ENCODE measurements at regions not wholly inside any gene's neighbourhood (a gene's known extent, or its start where the extent isn't known, plus 50 kb on each side); places are given as distances from the start of the nearest gene placed in this dataset.

DNA sequence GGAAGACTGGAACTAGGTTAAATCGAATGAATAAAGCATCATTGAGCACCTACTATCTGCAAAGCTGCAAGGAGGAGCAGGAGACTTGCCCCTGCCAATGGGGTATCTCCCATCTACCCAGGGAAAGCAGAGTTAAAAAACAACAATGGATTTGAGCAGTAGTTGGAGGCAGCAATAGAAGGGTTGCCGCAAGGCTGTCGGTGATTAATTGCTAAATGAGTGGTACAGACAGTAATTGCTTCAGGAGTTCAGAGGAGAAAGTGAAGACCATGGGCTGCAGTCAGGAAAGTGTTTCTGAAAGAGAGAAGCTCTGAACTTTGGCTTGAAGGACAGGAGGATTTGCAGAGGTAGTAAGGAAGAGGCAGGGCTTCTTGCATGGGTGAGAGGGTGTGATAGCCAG is 152.9 kb downstream of the ACTL8 start:
- no peak for DNase-seq

- no peak for DNase-seq
Observed at GRCh38 chr1:17908945-17909344, 153.8 kb downstream of the ACTL8 start.

DNA sequence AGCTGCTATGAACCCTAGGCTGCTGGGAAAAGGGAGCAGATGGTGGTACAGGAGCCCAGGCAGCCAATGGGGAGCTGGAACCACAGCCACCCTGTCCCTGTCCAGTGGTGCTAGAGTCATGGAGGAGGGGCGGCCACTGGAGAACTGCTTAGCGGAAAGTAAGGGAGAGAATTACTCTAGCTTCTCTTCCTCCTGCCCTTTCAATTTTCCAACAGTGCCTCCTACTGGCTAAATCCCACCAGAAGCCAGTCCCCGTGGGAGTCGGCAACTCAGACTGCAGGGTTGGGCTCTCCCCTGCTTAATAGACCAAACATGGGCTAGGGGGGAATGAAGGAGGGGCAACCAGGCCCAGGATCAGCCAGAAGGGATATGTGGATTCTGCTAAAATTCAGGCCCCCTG is 154.5 kb downstream of the ACTL8 start:
- no peak for DNase-seq

- DNase-seq = no peak
Observed at GRCh38 chr1:17911791-17912190, 156.7 kb downstream of the ACTL8 start.

- no peak for DNase-seq
Observed at GRCh38 chr1:17912491-17912890, 157.4 kb downstream of the ACTL8 start.

- DNase-seq = no peak
Observed at GRCh38 chr1:17913326-17914115, 158.4 kb downstream of the ACTL8 start.

- DNase-seq = no peak
Observed at GRCh38 chr1:17914131-17914530, 159.0 kb downstream of the ACTL8 start.

GRCh38 chr1:17914987-17915386 is 159.9 kb downstream of the ACTL8 start:
- no peak for DNase-seq

- DNase-seq = no peak
Observed at GRCh38 chr1:17915511-17916197, 160.5 kb downstream of the ACTL8 start.

GRCh38 chr1:17916702-17917101 is 161.6 kb downstream of the ACTL8 start:
- no peak for DNase-seq

DNA sequence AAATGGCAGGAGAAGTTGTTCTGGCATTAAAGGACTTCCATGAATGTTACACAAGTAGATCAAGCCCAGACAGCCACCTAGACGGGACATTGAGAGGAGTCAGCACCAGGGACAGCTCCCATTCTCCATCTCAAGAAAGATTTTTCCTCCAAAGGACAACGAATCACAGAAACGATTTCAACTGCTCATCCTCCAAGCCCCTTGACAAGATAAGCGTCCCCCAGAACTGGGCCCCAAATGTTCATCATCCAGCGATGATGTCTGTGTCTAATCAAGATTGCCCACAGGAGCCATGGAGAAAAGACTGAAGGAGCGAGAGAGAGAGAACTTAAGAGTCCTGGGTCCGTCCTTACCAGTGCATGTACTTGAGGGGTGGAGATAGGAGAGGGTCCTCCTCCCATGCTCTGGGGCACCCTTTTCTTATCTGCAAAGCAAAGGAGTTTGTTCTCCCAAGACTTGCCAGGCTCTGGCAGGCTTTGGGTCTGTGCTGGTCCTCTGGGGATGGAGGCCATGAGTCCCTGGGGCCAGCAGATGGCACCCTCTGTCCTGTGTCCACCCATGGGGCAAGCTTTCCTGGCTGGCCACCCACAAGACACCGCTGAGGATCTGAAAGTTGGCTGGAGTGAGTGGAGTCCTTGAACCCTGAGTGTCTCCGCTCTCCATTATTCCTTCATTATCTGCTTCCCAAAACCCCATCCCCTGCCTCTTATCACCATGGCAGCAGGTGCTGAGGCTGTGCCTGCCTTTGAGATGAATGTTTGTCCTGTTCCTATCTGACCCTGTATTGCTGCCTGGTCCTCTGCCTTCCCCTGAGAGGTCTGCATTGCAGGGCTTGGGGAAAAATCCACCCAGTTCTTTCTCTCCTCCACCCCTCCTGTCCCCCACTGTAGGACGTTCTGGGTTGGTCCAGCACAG is 164.6 kb downstream of the ACTL8 start:
- DNase-seq = no peak

- DNase-seq = no peak
Observed at GRCh38 chr1:17920881-17921640, 165.9 kb downstream of the ACTL8 start.

GRCh38 chr1:17922833-17923232 is 167.7 kb downstream of the ACTL8 start:
- no peak for DNase-seq

- DNase-seq = no peak
Observed at GRCh38 chr1:17923666-17924065, 168.5 kb downstream of the ACTL8 start.

- DNase-seq = no peak
Observed at GRCh38 chr1:17924578-17924977, 169.4 kb downstream of the ACTL8 start.

GRCh38 chr1:17925290-17926237 is 170.4 kb downstream of the ACTL8 start:
- no peak for DNase-seq

- no peak for DNase-seq
Observed at GRCh38 chr1:17926906-17927305, 171.8 kb downstream of the ACTL8 start.

- DNase-seq = no peak
Observed at GRCh38 chr1:17927952-17928351, 172.8 kb downstream of the ACTL8 start.

- DNase-seq = no peak
Observed at GRCh38 chr1:17929224-17929623, 174.1 kb downstream of the ACTL8 start.

GRCh38 chr1:17930635-17931034 is 175.5 kb downstream of the ACTL8 start:
- no peak for DNase-seq

DNA sequence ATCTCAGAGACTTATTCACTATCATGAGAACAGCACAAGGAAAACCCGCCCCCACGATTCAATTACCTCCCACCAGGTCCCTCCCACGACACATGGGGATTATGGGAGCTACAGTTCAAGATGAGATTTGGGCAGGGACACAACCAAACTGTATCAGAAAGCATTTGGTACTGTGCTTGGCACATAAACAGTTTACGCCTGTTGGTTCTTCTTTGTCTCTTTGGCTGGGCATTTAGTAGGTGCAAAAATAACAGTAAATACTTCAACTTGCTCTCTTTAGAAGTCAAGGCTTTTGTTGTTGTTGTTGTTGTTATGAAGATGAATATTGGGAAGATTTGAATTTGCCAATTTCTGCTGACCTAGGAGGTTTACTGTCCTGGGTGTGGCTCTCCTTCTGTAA is 175.4 kb upstream of the IGSF21 start:
- DNase-seq = no peak
